Ishikawa (cell line): ENCODE measurements at regions not wholly inside any gene's neighbourhood (a gene's known extent, or its start where the extent isn't known, plus 50 kb on each side); places are given as distances from the start of the nearest gene placed in this dataset.

Source experiments
- CEBPB ChIP-seq: IDR thresholded peaks from 2 replicates; pipeline ENCODE4 v1.6.1; 2012
- CREB1 ChIP-seq: IDR thresholded peaks from 2 replicates; pipeline ENCODE4 v1.6.1; 2012; ENCODE audit warnings: low read depth
- EGR1 ChIP-seq: IDR thresholded peaks from 2 replicates; pipeline ENCODE4 v1.6.1; 2012
- EP300 ChIP-seq: IDR thresholded peaks from 2 replicates; pipeline ENCODE4 v1.6.1; 2012; ENCODE audit warnings: borderline replicate concordance
- FOXM1 ChIP-seq: IDR thresholded peaks from 2 replicates; pipeline ENCODE4 v1.6.1; 2012; ENCODE audit warnings: low read depth, borderline replicate concordance
- MAX ChIP-seq: IDR thresholded peaks from 2 replicates; pipeline ENCODE4 v1.6.1; 2012
- NFIC ChIP-seq: IDR thresholded peaks from 2 replicates; pipeline ENCODE4 v1.6.1; 2012
- RAD21 ChIP-seq: IDR thresholded peaks from 2 replicates; pipeline ENCODE4 v1.6.1; 2012; ENCODE audit warnings: low read depth
- REST ChIP-seq: IDR thresholded peaks from 2 replicates; pipeline ENCODE4 v1.6.1; 2012; ENCODE audit warnings: low read depth, mild to moderate bottlenecking
- TAF1 ChIP-seq: IDR thresholded peaks from 2 replicates; pipeline ENCODE4 v1.6.1; 2012; ENCODE audit warnings: low read depth, mild to moderate bottlenecking
- TCF12 ChIP-seq: IDR thresholded peaks from 2 replicates; pipeline ENCODE4 v1.6.1; 2012; ENCODE audit warnings: low read depth
- TEAD4 ChIP-seq: IDR thresholded peaks from 2 replicates; pipeline ENCODE4 v1.6.1; 2012
- USF1 ChIP-seq: IDR thresholded peaks from 2 replicates; pipeline ENCODE4 v1.6.1; 2012
- YY1 ChIP-seq: IDR thresholded peaks from 2 replicates; pipeline ENCODE4 v1.6.1; 2012; ENCODE audit warnings: low read depth
- ZBTB7A ChIP-seq: IDR thresholded peaks from 2 replicates; pipeline ENCODE4 v1.6.1; 2012; ENCODE audit warnings: low read depth

GRCh38 chr12:84270470-84271140, 642.0 kb downstream of the SLC6A15 start:
- TF ChIP-seq CEBPB (no peak), NFIC (no peak), FOXM1 (no peak), TEAD4 (no peak), YY1 (no peak), TCF12 (no peak), ZBTB7A (no peak), TAF1 (no peak), USF1 (no peak)

GRCh38 chr12:84247931-84248330, 664.7 kb downstream of the SLC6A15 start:
- TF ChIP-seq EP300 (no peak), YY1 (no peak), TEAD4 (no peak), FOXM1 (no peak), CEBPB (no peak), CREB1 (no peak), ZBTB7A (no peak), USF1 (no peak), TCF12 (no peak), EGR1 (no peak), RAD21 (no peak), REST (no peak), TAF1 (no peak), NFIC (no peak), MAX (no peak)

GRCh38 chr12:84243686-84244085, 668.9 kb downstream of the SLC6A15 start:
- TF ChIP-seq ZBTB7A (no peak), FOXM1 (no peak), CREB1 (no peak), CEBPB (no peak), EP300 (no peak)

GRCh38 chr12:84222841-84223240, 689.8 kb downstream of the SLC6A15 start:
- no peak for TF ChIP-seq YY1
- no peak for TF ChIP-seq EGR1
- TF ChIP-seq FOXM1: no peak
- no peak for TF ChIP-seq NFIC
- no peak for TF ChIP-seq TEAD4
- no peak for TF ChIP-seq RAD21
- no peak for TF ChIP-seq USF1
- no peak for TF ChIP-seq EP300
- TF ChIP-seq TAF1: no peak
- no peak for TF ChIP-seq CEBPB
- no peak for TF ChIP-seq MAX

GRCh38 chr12:84218406-84218805, 694.2 kb downstream of the SLC6A15 start:
- TF ChIP-seq FOXM1: no peak
- no peak for TF ChIP-seq ZBTB7A
- TF ChIP-seq EP300: no peak
- no peak for TF ChIP-seq RAD21
- no peak for TF ChIP-seq USF1
- no peak for TF ChIP-seq TEAD4
- TF ChIP-seq TCF12: no peak
- no peak for TF ChIP-seq TAF1

GRCh38 chr12:84201976-84202375, 710.6 kb downstream of the SLC6A15 start:
- TF ChIP-seq RAD21 (no peak), EGR1 (no peak), MAX (no peak), REST (no peak), NFIC (peak; percentile 15; the same call in 1 of the 2 replicates), TCF12 (no peak), USF1 (no peak), EP300 (no peak)
